Breast epithelium (tissue), 4 donors: ENCODE measurements at regions not wholly inside any gene's neighbourhood (a gene's known extent, or its start where the extent isn't known, plus 50 kb on each side); places are given as distances from the start of the nearest gene placed in this dataset.

Experiments
- DNase-seq, 2 donors: peaks; one replicate each; pipeline ENCODE4 v3.0.0-alpha.2; 2019; ENCODE audit warnings: low spot score in 2 of 2
- H3K27ac ChIP-seq, 2 donors: fragments of 200-600 bp; sonication (generic) in 1 of 2; one replicate each; pipeline ENCODE4 v1.5.1; 2016 to 2019; ENCODE audit warnings: mild to moderate bottlenecking in 1 of 2
- H3K27me3 ChIP-seq, 2 donors: fragments of 200-600 bp; sonication (generic) in 1 of 2; one replicate each; pipeline versions ENCODE4 v1.5.1 to v1.6.0; 2017 to 2019; ENCODE audit warnings: control low read depth in 1 of 2, mild to moderate bottlenecking in 1 of 2
- H3K36me3 ChIP-seq: fragments of 200-600 bp; one replicate; pipeline ENCODE4 v1.5.1; 2019
- H3K4me1 ChIP-seq, 2 donors: fragments of 200-600 bp; sonication (generic); one replicate each; pipeline ENCODE4 v1.5.1; 2016 to 2019; ENCODE audit warnings: control low read depth in 1 of 2
- H3K4me3 ChIP-seq, 3 donors: fragments of 200-600 bp; sonication (generic); 1 replicate in 2 of 3; 2 replicates in 1 of 3; pipeline ENCODE4 v1.5.1; 2016 to 2019; ENCODE audit warnings: mild to moderate bottlenecking in 3 of 3, moderate library complexity in 2 of 3
- H3K9me3 ChIP-seq, 2 donors: fragments of 200-600 bp; sonication (generic) in 1 of 2; one replicate each; pipeline ENCODE4 v1.5.1; 2016 to 2019; ENCODE audit warnings: control low read depth in 1 of 2
- CTCF ChIP-seq, 3 donors: fragments of 450-650 bp; IDR thresholded peaks; one replicate each; pipeline ENCODE4 v1.5.1; 2016 to 2017; ENCODE audit warnings: antibody characterized with exemption in 3 of 3, mild to moderate bottlenecking in 3 of 3, moderate library complexity in 3 of 3
- POLR2A ChIP-seq: fragments of 450-650 bp; IDR thresholded peaks from one replicate; pipeline ENCODE4 v1.6.1; 2016; ENCODE audit warnings: antibody characterized with exemption, mild to moderate bottlenecking, moderate library complexity
- POLR2AphosphoS5 ChIP-seq, 3 donors: sonication (generic); formaldehyde crosslinking; IDR thresholded peaks; one replicate each; pipeline ENCODE4 v1.6.1; 2017; ENCODE audit warnings: antibody characterized with exemption in 3 of 3
- intact Hi-C: fragments of 100-400 bp; cut with DNase I; formaldehyde crosslinking; loops from one replicate; pipeline ENCODE4 v1.15.1; 2023; ENCODE audit warnings: low total_unique reads

GRCh38 chr3:182178488-182179200, 466.9 kb downstream of the SOX2 start:
- no peak for TF ChIP-seq CTCF (IDR thresholded peaks at IDR 0.05)
- no peak for TF ChIP-seq POLR2A
- no peak for TF ChIP-seq POLR2AphosphoS5 (IDR thresholded peaks at IDR 0.05)
- H3K9me3 ChIP-seq, result no peaks in the 10 kb centered on the region
- intact Hi-C loops, result no loop called here
- DNase-seq, result no peak
- no peaks in the 10 kb centered on the region for H3K27me3 ChIP-seq
- H3K4me1 ChIP-seq, result no peaks in the 10 kb centered on the region
- no peaks in the 10 kb centered on the region for H3K36me3 ChIP-seq
- no peak overlapping the region for H3K27ac ChIP-seq
- no peak overlapping the region for H3K4me3 ChIP-seq

GRCh38 chr3:182179631-182180030, 467.9 kb downstream of the SOX2 start:
- Histone ChIP-seq H3K27ac (no peak overlapping the region), H3K4me1 (no peaks in the 10 kb centered on the region), H3K36me3 (no peaks in the 10 kb centered on the region), H3K9me3 (no peaks in the 10 kb centered on the region), H3K4me3 (no peak overlapping the region), H3K27me3 (no peaks in the 10 kb centered on the region)
- TF ChIP-seq POLR2A (no peak), POLR2AphosphoS5 (IDR thresholded peaks at IDR 0.05) (no peak), CTCF (IDR thresholded peaks at IDR 0.05) (no peak)
- no peak for DNase-seq
- intact Hi-C loops, result no loop called here

- H3K27me3 ChIP-seq, result no peaks in the 10 kb centered on the region
- H3K36me3 ChIP-seq, result no peaks in the 10 kb centered on the region
- intact Hi-C loops, result no loop called here
- no peaks in the 10 kb centered on the region for H3K9me3 ChIP-seq
- no peak for DNase-seq
- H3K27ac ChIP-seq, result no peak overlapping the region
- H3K4me3 ChIP-seq, result no peak overlapping the region
- no peak for TF ChIP-seq CTCF (IDR thresholded peaks at IDR 0.05)
- no peak for TF ChIP-seq POLR2A
- no peak for TF ChIP-seq POLR2AphosphoS5 (IDR thresholded peaks at IDR 0.05)
- no peaks in the 10 kb centered on the region for H3K4me1 ChIP-seq
These were observed 469.1 kb downstream of the SOX2 start for GRCh38 chr3:182180654-182181385.

- Histone ChIP-seq H3K27me3 (no peaks in the 10 kb centered on the region), H3K4me1 (no peaks in the 10 kb centered on the region), H3K4me3 (no peak overlapping the region), H3K27ac (no peak overlapping the region), H3K9me3 (no peaks in the 10 kb centered on the region), H3K36me3 (no peaks in the 10 kb centered on the region)
- TF ChIP-seq POLR2AphosphoS5 (IDR thresholded peaks at IDR 0.05), result no peak
- TF ChIP-seq CTCF (IDR thresholded peaks at IDR 0.05), result no peak
- no peak for TF ChIP-seq POLR2A
- intact Hi-C loops, result no loop called here
- no peak for DNase-seq
These were observed 470.8 kb downstream of the SOX2 start for GRCh38 chr3:182182531-182182968.
